ENCODE measurements at regions not wholly inside any gene's neighbourhood (a gene's known extent, or its start where the extent isn't known, plus 50 kb on each side); places are given as distances from the start of the nearest gene placed in this dataset.
"Not testable (repeated sequence)": the region's sequence is repeated elsewhere in the genome, so short reads cannot be mapped to it uniquely, and the experiment has no call there.

DNA sequence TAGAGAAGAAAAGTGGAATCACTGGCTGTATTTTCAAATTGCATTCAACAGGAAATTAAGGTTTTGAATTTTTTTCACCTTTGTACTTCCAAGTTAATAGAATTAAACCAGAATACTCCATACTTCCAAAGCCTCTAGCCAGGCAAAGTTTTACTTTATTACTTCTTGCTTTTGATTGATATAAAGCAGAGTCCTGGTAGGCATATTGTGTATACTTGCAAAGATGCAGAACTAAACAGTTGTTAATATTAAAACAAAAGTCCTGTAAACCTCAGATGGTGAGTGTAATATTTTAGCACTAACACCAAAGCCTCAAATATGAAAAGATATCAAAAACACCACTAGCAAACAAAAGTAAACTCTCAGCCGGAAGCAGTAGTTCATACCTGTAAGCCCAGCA lies 107.2 kb upstream of the C2CD4B start:
- DNase-seq, result no peak

GRCh38 chr15:62275831-62276230 lies 110.7 kb upstream of the C2CD4B start:
- DNase-seq, result no peak

DNA sequence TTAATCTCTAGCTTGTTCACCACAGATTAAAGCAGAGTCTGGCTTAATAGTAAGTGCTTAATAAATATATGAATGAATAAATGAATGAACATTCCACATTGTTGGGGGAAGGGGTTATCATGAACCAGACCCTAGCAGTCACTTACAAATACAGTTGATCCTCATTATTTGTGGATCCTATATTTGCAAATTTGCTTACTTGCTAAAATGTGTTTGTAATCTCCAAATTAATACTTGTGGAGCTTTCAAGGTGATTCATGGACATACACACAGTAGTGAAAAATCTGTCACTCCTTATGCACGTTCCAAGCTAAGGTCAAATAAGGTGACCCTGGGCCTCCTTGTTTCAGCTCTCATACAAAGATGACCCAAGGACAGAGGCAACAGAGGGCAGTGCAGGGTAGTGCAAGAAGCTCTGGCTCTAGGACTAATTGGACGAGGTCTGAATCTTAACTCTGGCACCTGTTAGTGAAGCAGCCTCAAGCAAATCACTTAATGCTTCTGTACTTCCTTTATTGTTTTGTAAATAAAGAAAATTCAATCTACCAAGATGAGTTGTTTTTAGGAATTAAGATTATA lies 112.8 kb upstream of the C2CD4B start:
- no peak for DNase-seq

GRCh38 chr15:62278534-62278933 lies 113.4 kb upstream of the C2CD4B start:
- DNase-seq, result no peak

DNA sequence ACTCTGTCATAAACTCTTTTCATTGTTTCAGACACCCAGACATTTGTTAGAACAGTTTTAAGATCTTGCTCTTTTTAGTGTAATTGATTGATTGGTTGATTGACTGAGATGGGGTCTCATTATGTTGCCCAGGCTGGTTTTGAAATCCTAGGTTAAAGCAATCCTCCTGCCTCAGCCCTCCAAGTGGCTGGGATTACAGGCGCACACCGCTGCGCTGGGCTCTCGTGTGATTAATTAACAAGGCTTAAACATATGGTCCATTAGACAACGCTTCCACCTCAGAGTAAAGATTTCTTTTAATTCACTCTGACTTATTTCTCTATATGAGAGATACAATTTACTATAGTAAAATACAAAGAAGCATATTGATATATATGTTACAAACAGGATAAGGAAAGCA lies 114.0 kb upstream of the C2CD4B start:
- no peak for DNase-seq

DNA sequence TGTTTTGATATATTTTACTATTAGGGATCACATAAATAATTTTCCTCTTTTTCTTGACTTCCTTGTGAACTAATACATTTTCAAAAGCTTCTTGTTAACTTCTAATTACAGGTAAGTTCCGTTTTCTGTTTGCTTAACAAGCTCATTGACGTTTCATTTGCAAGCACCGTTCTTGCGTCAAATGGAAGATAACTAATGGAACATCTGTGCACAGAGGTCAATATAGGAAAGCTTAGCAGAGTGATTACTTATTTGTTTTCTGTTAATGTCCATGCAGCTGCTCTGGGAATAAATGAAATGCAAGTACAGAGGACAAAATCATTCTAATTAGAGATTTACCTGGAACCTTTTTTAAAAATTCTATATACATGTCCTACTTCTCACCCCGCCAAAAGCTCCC lies 115.5 kb upstream of the C2CD4B start:
- DNase-seq, result no peak

GRCh38 chr15:62281801-62282200 lies 116.7 kb upstream of the C2CD4B start:
- not testable (repeated sequence) for DNase-seq

DNA sequence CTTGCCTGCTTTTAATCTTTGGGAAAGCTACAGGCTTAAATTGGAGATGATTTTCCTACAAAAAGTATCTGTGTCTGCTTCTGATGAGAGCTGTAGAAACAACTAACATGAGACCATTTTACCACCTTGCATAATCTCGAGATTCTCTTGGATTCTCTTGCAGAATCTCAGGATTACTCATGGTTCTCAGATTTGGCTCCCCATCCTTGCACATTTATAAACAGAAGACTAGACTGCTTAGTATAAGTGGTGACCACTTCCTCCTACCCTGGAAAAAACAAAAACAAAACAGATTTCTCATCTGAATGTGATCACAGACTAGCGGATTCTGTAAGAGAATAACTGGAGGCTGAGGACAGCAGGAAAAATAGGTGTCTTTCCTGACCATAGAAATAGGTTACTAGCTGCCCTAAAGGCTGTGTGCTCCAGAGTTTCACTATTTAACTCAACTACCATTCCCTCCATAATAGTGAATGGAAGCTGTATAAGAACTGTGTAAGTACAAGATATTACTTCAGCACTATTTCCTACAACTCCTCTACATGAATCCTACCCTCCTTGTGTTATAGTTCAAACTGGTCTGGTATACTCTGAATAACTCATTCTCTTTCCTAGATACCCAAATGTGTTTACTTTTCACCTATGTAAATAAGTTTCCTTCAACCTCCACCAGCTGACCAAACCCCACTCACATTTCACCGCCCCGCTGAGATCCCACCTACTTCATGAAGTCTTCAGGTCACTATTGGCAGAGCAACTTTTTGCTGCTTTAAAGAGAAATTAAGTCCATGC lies 122.2 kb upstream of the C2CD4B start:
- DNase-seq, result no peak

GRCh38 chr15:62288361-62289017 lies 123.4 kb upstream of the C2CD4B start:
- no peak for DNase-seq

- no peak for DNase-seq
Measured at GRCh38 chr15:62291262-62291661, 126.2 kb upstream of the C2CD4B start.

DNA sequence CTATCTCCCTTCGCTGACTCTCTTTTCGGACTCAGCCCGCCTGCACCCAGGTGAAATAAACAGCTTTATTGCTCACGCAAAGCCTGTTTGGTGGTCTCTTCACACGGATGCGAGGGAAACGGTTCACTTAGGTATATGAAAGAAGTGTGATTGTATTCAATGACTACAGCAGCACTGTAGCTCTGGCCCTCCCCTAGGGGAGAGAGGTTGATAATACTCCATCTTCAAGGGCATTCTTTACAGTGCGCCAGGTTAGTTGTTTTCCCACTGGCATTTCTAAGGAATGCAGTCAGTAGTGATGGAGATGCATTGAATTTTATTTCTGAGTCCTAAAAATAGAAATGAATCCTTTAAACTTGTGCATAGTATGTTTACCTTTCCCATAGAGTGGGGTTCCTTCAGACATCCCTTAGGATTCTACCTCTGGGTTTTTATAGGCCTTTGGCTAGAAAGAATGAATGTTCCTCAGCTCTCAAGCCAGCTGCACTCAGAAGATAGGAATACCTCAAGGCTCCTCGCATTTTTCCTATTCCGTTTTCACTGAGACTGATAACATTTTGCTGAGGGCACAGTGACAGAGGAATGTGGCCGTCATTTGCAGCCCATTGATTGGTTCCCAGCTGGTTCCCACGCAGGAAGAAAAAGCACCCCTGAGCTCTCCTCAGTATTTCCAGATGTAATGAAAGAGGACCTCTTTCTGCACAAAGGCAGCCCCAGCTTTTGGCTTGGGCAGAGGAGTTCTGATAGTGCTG lies 131.8 kb upstream of the C2CD4B start:
- no peak for DNase-seq

- DNase-seq, result no peak
Measured at GRCh38 chr15:62297522-62297921, 132.4 kb upstream of the C2CD4B start.

- no peak for DNase-seq
Measured at GRCh38 chr15:62297933-62298332, 132.8 kb upstream of the C2CD4B start.

DNA sequence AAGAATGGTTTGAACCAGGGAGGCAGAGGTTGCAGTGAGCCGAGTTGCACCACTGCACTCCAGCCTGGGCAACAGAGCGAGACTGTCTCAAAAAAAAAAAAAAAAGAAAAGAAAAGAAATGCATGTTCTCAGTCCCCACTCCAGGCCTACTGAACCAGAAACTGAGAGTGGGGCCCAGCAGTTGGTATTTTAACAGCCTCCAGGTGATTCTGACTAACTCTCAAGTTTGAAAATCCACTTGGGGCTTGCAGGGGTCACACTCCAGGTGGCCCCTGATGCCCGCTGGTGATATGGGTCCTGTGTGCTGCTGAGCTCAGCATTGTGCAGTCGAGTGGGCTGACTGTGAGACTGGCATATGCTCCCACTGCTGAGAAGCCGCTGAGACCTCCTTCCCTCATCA lies 133.7 kb upstream of the C2CD4B start:
- no peak for DNase-seq

DNA sequence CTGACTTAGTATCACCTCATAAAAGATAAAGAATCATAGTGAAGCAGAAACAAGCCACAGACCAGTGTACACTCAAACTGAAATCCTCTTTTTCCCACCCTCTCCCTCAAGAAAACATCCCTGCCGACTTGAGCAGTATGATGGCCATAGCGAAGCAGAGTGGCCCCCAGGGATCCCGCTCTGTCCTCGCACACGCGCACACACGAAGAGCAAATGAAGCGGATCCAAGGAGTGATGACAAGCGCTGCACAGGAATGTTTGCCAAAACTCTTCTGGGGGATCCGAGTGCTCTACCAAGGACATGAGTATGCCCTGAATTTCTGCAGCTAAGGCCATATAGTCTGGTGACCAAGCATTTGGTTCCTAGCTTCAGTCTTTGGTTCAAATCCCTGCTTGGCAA lies 134.5 kb upstream of the C2CD4B start:
- no peak for DNase-seq

GRCh38 chr15:62301993-62302675 lies 137.0 kb upstream of the C2CD4B start:
- no peak for DNase-seq

- no peak for DNase-seq
Measured at GRCh38 chr15:62306851-62307504, 141.9 kb upstream of the C2CD4B start.

- DNase-seq, result no peak
Measured at GRCh38 chr15:62307551-62307950, 142.5 kb upstream of the C2CD4B start.

GRCh38 chr15:62316413-62317060 lies 151.5 kb upstream of the C2CD4B start:
- no peak for DNase-seq

DNA sequence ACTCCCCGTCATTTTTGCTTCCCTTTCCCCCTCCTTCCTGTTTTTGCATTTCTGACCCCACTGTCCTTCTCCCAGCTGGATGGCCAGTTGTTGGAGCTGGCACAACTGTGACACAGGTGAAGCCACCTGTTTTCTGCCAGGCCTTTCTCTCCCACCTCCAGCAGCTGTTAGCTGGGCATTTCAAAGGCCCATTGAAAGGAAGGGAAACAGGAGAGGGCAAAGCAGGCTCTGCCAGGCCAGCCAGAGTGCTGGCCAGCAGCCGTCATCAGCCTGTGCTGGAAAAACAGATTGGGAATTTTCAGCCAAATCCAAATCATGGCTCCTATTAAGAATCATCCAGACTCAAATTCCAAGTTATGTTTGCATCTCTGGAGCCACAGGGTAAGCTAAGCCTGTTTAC lies 155.2 kb upstream of the C2CD4B start:
- no peak for DNase-seq

DNA sequence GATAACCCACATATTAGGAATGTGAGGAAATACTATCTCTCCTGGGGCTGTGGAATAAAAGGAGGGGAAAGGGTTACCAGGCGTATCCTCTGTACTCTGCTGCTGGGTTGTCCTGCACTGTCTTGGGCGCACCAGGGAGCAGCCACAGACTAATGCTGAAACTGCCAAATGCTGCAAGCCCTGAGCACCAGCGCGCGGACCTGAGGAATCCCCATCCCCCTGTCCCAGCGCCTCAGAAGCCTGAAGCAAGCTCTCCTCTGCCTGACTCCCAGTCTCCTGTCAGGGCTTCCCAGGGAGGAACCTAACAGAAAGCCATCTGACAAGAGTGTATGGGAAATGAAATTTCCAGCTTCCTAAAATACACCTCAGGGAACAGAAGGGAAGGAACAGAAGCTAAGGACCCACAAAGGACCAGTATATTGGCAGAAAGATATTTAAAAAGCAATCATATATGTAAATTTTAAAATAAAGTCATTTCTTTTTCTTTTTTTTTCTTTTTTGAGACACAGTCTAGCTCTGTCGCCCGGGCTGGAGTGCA lies 158.3 kb upstream of the C2CD4B start:
- DNase-seq, result no peak

DNA sequence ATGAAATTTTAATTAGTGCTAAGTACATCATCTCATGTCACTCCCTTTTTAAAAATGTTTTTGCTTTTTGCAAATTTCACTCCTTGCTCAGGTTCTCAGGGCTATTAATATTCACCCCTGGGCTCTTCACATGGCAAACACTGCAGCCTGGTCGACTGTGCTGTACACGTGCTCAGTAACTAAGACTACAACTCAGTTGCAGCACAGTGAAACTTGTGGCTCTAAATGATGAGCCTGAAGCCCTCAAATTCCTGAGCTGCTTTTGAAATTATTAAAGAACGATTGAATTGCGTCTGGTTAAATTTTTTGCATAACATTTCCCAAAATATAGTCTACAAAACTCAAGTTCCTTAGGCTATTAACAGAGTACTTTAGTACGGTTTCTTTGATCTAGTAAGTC lies 159.3 kb upstream of the C2CD4B start:
- no peak for DNase-seq

All from CD4-positive, alpha-beta T cell treated with Interleukin-6 for 4 hours (primary cell).